ENCODE measurements at regions not wholly inside any gene's neighbourhood (a gene's known extent, or its start where the extent isn't known, plus 50 kb on each side); places are given as distances from the start of the nearest gene placed in this dataset.
A peak's percentile ranks its signal among the peaks of the same experiment; 100 is the strongest.

GRCh38 chr1:58162952-58163550, 383.5 kb downstream of the OMA1 start:
- TF ChIP-seq CTCF (IDR thresholded peaks at IDR 0.05; ENCODE audit: low read depth, low read length) (peak; percentile 67), EZH2phosphoT487 (IDR thresholded peaks at IDR 0.05; ENCODE audit: low read depth) (no peak)
